ENCODE measurements at regions not wholly inside any gene's neighbourhood (a gene's known extent, or its start where the extent isn't known, plus 50 kb on each side); places are given as distances from the start of the nearest gene placed in this dataset.

DNA sequence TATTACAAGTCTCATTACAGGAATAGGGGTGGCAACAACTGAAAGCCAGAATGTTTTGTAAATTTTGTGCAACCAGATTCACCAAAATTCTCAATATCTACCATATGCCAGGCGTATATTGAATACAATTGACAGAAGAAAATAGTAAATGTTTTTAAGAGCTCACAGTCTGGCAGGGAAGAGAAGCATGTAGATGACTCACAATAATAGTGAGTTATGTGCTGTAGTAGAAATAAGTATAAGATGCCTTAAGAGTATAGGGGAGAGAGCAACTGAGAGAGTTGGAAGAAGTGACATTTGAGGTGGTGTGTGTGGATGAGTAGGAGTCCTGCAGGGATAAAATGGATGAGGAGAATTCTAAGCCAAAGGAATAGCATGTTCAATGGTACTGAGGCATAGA lies 170.5 kb upstream of the FGGY start:
- DNase-seq (ENCODE audit: low read depth), result peak; percentile 28
- TF ChIP-seq, protein P1, sequence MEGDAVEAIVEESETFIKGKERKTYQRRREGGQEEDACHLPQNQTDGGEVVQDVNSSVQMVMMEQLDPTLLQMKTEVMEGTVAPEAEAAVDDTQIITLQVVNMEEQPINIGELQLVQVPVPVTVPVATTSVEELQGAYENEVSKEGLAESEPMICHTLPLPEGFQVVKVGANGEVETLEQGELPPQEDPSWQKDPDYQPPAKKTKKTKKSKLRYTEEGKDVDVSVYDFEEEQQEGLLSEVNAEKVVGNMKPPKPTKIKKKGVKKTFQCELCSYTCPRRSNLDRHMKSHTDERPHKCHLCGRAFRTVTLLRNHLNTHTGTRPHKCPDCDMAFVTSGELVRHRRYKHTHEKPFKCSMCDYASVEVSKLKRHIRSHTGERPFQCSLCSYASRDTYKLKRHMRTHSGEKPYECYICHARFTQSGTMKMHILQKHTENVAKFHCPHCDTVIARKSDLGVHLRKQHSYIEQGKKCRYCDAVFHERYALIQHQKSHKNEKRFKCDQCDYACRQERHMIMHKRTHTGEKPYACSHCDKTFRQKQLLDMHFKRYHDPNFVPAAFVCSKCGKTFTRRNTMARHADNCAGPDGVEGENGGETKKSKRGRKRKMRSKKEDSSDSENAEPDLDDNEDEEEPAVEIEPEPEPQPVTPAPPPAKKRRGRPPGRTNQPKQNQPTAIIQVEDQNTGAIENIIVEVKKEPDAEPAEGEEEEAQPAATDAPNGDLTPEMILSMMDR (IDR thresholded peaks at IDR 0.05; ENCODE audit: insufficient read depth, low read length), result no peak
- H3K4me3 ChIP-seq (ENCODE audit: low read depth, low read length), result no peak overlapping the region

GRCh38 chr1:59128239-59128736 lies 168.6 kb upstream of the FGGY start:
- TF ChIP-seq, protein P1 (IDR thresholded peaks at IDR 0.05; ENCODE audit: insufficient read depth, low read length), result no peak
- DNase-seq (ENCODE audit: low read depth), result peak; percentile 84
- H3K4me3 ChIP-seq (ENCODE audit: low read depth, low read length), result no peak overlapping the region

DNA sequence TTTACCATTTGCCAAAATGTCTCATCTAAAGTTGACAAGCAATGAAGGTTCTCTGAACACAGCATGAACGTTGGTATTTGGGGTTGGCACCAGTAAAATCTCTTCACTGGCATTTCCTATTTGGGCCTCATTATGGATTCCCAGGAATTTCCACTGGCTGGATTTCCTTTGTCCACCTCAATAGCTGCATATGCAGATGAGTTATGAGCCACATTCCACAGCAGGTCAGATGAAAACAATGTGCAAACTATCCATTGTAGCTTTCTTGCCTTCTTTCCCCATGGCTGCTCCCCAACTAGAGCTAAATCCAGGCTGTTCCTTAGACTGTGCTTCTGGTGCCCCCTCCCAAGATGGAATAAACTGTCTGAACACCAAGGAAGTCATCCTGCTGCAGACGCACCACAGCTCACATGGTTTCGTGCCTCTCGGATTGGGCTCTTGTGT lies 168.1 kb upstream of the FGGY start:
- peak; percentile 88 for DNase-seq (ENCODE audit: low read depth)
- TF ChIP-seq, protein P1 (IDR thresholded peaks at IDR 0.05; ENCODE audit: insufficient read depth, low read length), result no peak
- no peak overlapping the region for H3K4me3 ChIP-seq (ENCODE audit: low read depth, low read length)

GRCh38 chr1:59132295-59132694 lies 164.6 kb upstream of the FGGY start:
- TF ChIP-seq, protein P1 (IDR thresholded peaks at IDR 0.05; ENCODE audit: insufficient read depth, low read length), result no peak
- DNase-seq (ENCODE audit: low read depth), result no peak
- no peak overlapping the region for H3K4me3 ChIP-seq (ENCODE audit: low read depth, low read length)

DNA sequence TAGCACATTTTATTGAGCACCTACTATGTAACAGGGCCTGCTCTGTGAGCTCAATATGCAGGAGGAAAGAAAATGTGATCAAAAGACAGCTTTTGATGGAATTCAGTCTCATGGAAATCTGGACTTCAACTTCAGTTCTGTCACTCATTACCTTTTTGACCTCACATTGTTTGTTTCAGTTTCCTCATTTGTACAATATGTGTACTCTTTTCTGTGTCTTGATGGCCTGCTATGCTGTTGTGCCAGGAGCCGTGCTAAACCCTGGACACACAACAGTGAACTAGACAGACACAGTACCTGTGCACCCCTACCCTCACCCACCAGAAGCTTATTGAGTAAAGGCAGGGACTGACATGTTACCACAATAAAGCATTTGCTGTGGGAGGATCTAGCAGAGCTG lies 162.9 kb upstream of the FGGY start:
- H3K4me3 ChIP-seq (ENCODE audit: low read depth, low read length), result no peak overlapping the region
- TF ChIP-seq, protein P1 (IDR thresholded peaks at IDR 0.05; ENCODE audit: insufficient read depth, low read length), result no peak

DNA sequence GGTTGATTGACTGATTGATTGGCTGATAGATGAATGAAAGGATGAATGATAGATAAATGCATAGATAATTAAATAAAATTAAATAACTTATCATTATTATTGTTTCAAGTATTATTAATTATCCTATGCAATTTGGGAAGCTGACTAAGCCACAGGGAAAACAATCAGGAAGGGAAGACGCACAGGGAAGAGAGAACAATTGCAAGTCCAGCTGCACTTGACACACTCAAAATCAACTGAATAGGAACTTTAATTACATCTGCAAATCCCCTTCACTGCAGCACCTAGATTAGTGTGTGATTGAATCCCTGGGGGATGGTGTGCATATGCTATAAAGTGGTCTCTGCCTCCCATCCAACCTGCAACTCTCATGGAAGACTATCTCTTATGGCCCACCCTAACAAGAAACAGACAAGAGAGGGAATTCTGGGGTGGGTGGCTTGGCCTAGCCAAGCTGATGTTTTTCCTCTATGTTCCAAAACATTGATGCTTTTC lies 161.1 kb upstream of the FGGY start:
- TF ChIP-seq, protein P1 (IDR thresholded peaks at IDR 0.05; ENCODE audit: insufficient read depth, low read length), result no peak
- no peak for DNase-seq (ENCODE audit: low read depth)
- no peak overlapping the region for H3K4me3 ChIP-seq (ENCODE audit: low read depth, low read length)

More for the DNA sequence above, 162.9 kb upstream of the FGGY start:
- no peak for DNase-seq (ENCODE audit: low read depth)

Data from fibroblast of the aortic adventitia (primary cell).